GM12878 (cell line): ENCODE measurements at regions not wholly inside any gene's neighbourhood (a gene's known extent, or its start where the extent isn't known, plus 50 kb on each side); places are given as distances from the start of the nearest gene placed in this dataset.
A peak's percentile ranks its signal among the peaks of the same experiment; 100 is the strongest.

Experiments
- small RNA-seq: library from RNA; depleted of rRNA; stranded (forward); fragments of <200 nt; gene quantifications from one replicate; pipeline ENCODE3, GENCODE V24; 2014

Small RNA genes in the stretch of these regions (small RNA-seq; reads per million reads assigned to genes)
- 11.9 reads per million, percentile 96 among the genes with 10 or more reads in this experiment for gene RNA5SP426
